SK-N-SH (cell line): ENCODE measurements at regions not wholly inside any gene's neighbourhood (a gene's known extent, or its start where the extent isn't known, plus 50 kb on each side); places are given as distances from the start of the nearest gene placed in this dataset.

Experiments
- CTCF ChIP-seq: fragments of 200-600 bp; sonication (generic); IDR thresholded peaks from 2 replicates; pipeline ENCODE4 v1.6.1; 2017; ENCODE audit warnings: antibody characterized with exemption, mild to moderate bottlenecking, moderate library complexity
- REST ChIP-seq: IDR thresholded peaks from 2 replicates; pipeline ENCODE4 v1.6.1; 2012; ENCODE audit warnings: mild to moderate bottlenecking, low read depth, low read length, moderate library complexity

- TF ChIP-seq REST: no peak
- TF ChIP-seq CTCF: no peak
These were observed 82.2 kb upstream of the SEMA3E start for GRCh38 chr7:83731154-83731553.
